Breast epithelium (tissue), 3 donors: ENCODE measurements at regions not wholly inside any gene's neighbourhood (a gene's known extent, or its start where the extent isn't known, plus 50 kb on each side); places are given as distances from the start of the nearest gene placed in this dataset.

Experiments used
- POLR2A ChIP-seq: fragments of 450-650 bp; IDR thresholded peaks from one replicate; pipeline ENCODE4 v1.6.1; 2016; ENCODE audit warnings: antibody characterized with exemption, mild to moderate bottlenecking, moderate library complexity
- POLR2AphosphoS5 ChIP-seq, 3 donors: sonication (generic); formaldehyde crosslinking; IDR thresholded peaks; one replicate each; pipeline ENCODE4 v1.6.1; 2017; ENCODE audit warnings: antibody characterized with exemption in 3 of 3
- TF ChIP-seq, protein P1 (sequence below), 3 donors: fragments of 450-650 bp; IDR thresholded peaks; one replicate each; pipeline ENCODE4 v1.5.1; 2016 to 2017; ENCODE audit warnings: antibody characterized with exemption in 3 of 3, mild to moderate bottlenecking in 3 of 3, moderate library complexity in 3 of 3

DNA sequence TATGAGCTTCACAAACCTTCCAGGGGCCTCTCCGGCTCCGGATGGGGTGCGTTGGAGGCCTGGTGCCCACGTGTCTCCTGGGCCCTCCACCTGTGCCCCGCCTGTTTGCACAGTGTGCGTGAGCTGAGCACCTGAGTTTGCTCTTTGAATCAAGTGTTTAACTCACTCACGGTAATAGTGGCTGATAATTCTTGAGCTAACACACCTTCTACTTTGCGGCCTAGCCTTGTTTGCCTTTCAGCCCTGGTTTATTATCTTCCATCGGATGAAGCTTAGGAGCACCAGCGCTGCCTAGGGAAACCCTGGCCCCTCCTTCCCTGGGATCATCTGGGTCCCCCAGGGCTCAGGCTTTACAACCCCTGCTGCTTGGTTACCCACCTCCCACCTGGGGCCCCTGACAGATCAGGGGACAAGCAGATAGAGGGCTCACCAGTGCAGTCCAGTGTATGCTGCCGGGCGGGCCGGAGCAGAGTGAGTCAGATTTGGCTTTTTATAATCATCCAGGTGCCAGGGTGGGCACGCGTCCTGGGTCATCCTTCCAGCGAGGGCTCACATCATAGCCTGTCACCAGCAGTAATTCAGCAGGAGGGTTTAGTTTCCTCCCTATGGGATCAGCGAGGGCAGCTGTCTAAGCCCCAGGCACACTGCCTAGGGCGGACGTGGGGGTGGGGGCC is 62.8 kb upstream of the RFLNA start:
- TF ChIP-seq, protein P1, sequence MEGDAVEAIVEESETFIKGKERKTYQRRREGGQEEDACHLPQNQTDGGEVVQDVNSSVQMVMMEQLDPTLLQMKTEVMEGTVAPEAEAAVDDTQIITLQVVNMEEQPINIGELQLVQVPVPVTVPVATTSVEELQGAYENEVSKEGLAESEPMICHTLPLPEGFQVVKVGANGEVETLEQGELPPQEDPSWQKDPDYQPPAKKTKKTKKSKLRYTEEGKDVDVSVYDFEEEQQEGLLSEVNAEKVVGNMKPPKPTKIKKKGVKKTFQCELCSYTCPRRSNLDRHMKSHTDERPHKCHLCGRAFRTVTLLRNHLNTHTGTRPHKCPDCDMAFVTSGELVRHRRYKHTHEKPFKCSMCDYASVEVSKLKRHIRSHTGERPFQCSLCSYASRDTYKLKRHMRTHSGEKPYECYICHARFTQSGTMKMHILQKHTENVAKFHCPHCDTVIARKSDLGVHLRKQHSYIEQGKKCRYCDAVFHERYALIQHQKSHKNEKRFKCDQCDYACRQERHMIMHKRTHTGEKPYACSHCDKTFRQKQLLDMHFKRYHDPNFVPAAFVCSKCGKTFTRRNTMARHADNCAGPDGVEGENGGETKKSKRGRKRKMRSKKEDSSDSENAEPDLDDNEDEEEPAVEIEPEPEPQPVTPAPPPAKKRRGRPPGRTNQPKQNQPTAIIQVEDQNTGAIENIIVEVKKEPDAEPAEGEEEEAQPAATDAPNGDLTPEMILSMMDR (IDR thresholded peaks at IDR 0.05) = no peak
- TF ChIP-seq POLR2A (no peak), POLR2AphosphoS5 (IDR thresholded peaks at IDR 0.05) (no peak)
